A673 (cell line): ENCODE measurements at regions not wholly inside any gene's neighbourhood (a gene's known extent, or its start where the extent isn't known, plus 50 kb on each side); places are given as distances from the start of the nearest gene placed in this dataset.

ENCODE experiments used
- BruUV-seq: library from RNA; stranded (reverse); fragments of 400-500 nt; replicated peaks from 2 replicates; lab custom pipeline; 2021; lab: Mats Ljungman, UMichigan
- CTCF ChIA-PET: fragments of 300-600 bp; sonication (Branson Sonifier 250); formaldehyde crosslinking; loops from one replicate; lab custom pipeline; 2022; ENCODE audit warnings: antibody characterized with exemption; lab: Charles Lee
- POLR2A ChIA-PET: fragments of 300-600 bp; sonication (Branson Sonifier 250); formaldehyde crosslinking; loops from one replicate; lab custom pipeline; 2022; ENCODE audit warnings: antibody characterized with exemption; ENCODE audit not compliant: low non-redundant PET; lab: Charles Lee
- DNase-seq: peaks from one replicate; pipeline ENCODE4 v3.0.0-alpha.2; 2015; ENCODE audit warnings: low spot score
- H3K27ac ChIP-seq: fragments of 200-600 bp; sonication (generic); 2 replicates; pipeline ENCODE4 v1.5.1; 2016; ENCODE audit warnings: mixed run types, low read depth, mild to moderate bottlenecking, mixed read lengths, antibody characterized with exemption, low read length; ENCODE audit not compliant: poor library complexity, severe bottlenecking
- H3K27me3 ChIP-seq: fragments of 200-600 bp; sonication (generic); replicated peaks from 2 replicates; pipeline ENCODE4 v1.6.1; 2017; ENCODE audit warnings: mixed run types, low read depth, mild to moderate bottlenecking, mixed read lengths, antibody characterized with exemption, low read length; ENCODE audit not compliant: insufficient read depth, poor library complexity
- H3K36me3 ChIP-seq: fragments of 200-600 bp; sonication (generic); 2 replicates; pipeline ENCODE4 v1.6.1; 2016; ENCODE audit warnings: mixed run types, mild to moderate bottlenecking, mixed read lengths, antibody characterized with exemption, low read length; ENCODE audit not compliant: insufficient read depth, poor library complexity, severe bottlenecking
- H3K4me1 ChIP-seq: fragments of 200-600 bp; sonication (generic); 2 replicates; pipeline ENCODE4 v1.6.1; 2017; ENCODE audit warnings: mixed run types, mild to moderate bottlenecking, mixed read lengths, antibody characterized with exemption, low read length; ENCODE audit not compliant: insufficient read depth, poor library complexity, severe bottlenecking
- H3K4me3 ChIP-seq: fragments of 200-600 bp; sonication (generic); 2 replicates; pipeline ENCODE4 v1.5.1; 2016; ENCODE audit warnings: low read depth, mixed run types, mild to moderate bottlenecking, mixed read lengths, low read length; ENCODE audit not compliant: poor library complexity, severe bottlenecking
- H3K9me3 ChIP-seq: fragments of 200-600 bp; sonication (generic); 2 replicates; pipeline ENCODE4 v1.6.1; 2016; ENCODE audit warnings: mixed run types, low read depth, mild to moderate bottlenecking, mixed read lengths, antibody characterized with exemption, low read length; ENCODE audit not compliant: poor library complexity, severe bottlenecking
- CTCF ChIP-seq: fragments of 300-800, 200-600 bp; sonication (generic); conservative IDR thresholded peaks from 2 replicates; pipeline ENCODE4 v1.5.1; 2017; ENCODE audit warnings: low read depth, mild to moderate bottlenecking, antibody characterized with exemption, low read length, moderate library complexity, mixed read lengths
- EZH2 ChIP-seq: fragments of 200-600 bp; sonication (generic); IDR thresholded peaks from 2 replicates; pipeline ENCODE4 v1.6.1; 2017; ENCODE audit warnings: borderline replicate concordance, low read depth, mild to moderate bottlenecking, mixed read lengths, antibody characterized with exemption, low read length; ENCODE audit not compliant: poor library complexity, severe bottlenecking
- intact Hi-C: fragments of 100-400 bp; cut with micrococcal nuclease; formaldehyde crosslinking; loops from one replicate; pipeline ENCODE4 v1.10.0; 2022; ENCODE audit not compliant: unreplicated experiment

GRCh38 chr7:84684836-84685480 is 490.4 kb upstream of the SEMA3A start:
- CTCF ChIA-PET, result no interaction called here
- no peak overlapping the region for H3K4me3 ChIP-seq
- H3K27me3 ChIP-seq, result no peaks in the 10 kb centered on the region
- TF ChIP-seq EZH2 (no peak), CTCF (no peak)
- H3K9me3 ChIP-seq, result no peaks in the 10 kb centered on the region
- no peak for DNase-seq
- H3K27ac ChIP-seq, result no peak overlapping the region
- no TSS peak for BruUV-seq
- H3K36me3 ChIP-seq, result no peaks in the 10 kb centered on the region
- no peaks in the 10 kb centered on the region for H3K4me1 ChIP-seq
- POLR2A ChIA-PET, result no interaction called here
- intact Hi-C loops, result no loop called here

DNA sequence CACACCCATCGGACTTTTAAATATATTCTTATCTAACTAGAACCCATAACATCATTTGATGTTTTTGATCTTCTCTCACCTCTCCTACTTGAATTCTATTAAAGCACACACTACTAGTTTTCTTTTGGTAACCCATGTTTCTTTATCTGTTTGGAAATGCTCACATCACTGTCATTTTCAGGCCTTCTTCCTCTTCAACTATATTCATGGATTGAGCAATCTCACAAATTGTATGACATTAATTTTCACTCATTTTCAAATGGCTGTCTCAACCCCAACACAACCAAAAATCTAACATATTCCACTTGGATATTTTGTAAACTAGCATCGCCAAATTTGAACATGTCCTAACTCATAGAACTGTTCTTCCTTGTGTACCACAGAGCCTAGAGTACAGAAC is 488.0 kb upstream of the SEMA3A start:
- no peaks in the 10 kb centered on the region for H3K9me3 ChIP-seq
- H3K4me3 ChIP-seq, result no peak overlapping the region
- ChIA-PET CTCF (no interaction called here), POLR2A (no interaction called here)
- TF ChIP-seq EZH2, result no peak
- TF ChIP-seq CTCF, result no peak
- BruUV-seq, result no TSS peak
- intact Hi-C loops, result no loop called here
- no peaks in the 10 kb centered on the region for H3K4me1 ChIP-seq
- H3K27me3 ChIP-seq, result no peaks in the 10 kb centered on the region
- H3K27ac ChIP-seq, result no peak overlapping the region
- no peaks in the 10 kb centered on the region for H3K36me3 ChIP-seq
- no peak for DNase-seq

DNA sequence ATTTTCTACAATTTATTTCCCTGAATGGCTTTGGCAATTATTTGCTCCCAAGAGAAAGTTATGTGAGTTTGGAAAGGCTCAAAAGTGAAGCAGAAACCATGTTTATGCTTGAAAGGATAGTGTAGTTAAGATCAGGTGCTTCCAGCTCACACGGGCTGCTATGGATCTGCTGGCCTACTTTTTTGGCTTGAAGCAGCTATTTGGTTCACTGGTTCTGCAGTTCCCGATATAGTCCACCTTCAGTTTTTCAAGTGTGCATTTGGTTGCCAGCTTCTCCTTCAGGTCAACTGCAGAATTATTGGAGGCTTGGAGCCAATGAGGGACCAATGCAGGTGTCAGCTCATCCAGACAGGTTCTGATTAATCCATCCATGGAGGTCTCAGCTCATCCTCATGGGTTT is 484.3 kb upstream of the SEMA3A start:
- ChIA-PET CTCF (no interaction called here), POLR2A (no interaction called here)
- Histone ChIP-seq H3K36me3 (no peaks in the 10 kb centered on the region), H3K4me1 (no peaks in the 10 kb centered on the region), H3K27ac (no peak overlapping the region), H3K4me3 (no peak overlapping the region), H3K27me3 (no peaks in the 10 kb centered on the region), H3K9me3 (no peaks in the 10 kb centered on the region)
- DNase-seq, result no peak
- BruUV-seq, result no TSS peak
- TF ChIP-seq CTCF (no peak), EZH2 (no peak)
- intact Hi-C loops, result no loop called here
